Naive thymus-derived CD4-positive, alpha-beta T cell (primary cell): ENCODE measurements at regions not wholly inside any gene's neighbourhood (a gene's known extent, or its start where the extent isn't known, plus 50 kb on each side); places are given as distances from the start of the nearest gene placed in this dataset.

ENCODE experiments used
- ATAC-seq: fragments of 150-1000 bp; cut with Tn5 transposase; 2 replicates; pipeline ENCODE4 v1.10.0; 2021; ENCODE audit warnings: mild to moderate bottlenecking, moderate library complexity
- CTCF ChIA-PET: fragments of 350-600 bp; sonication (Branson Sonifier 250); formaldehyde crosslinking; loops from one replicate; lab custom pipeline; 2021; ENCODE audit warnings: antibody characterized with exemption; lab: Charles Lee
- POLR2A ChIA-PET: fragments of 350-600 bp; sonication (Branson Sonifier 250); formaldehyde crosslinking; loops from one replicate; lab custom pipeline; 2021; ENCODE audit warnings: antibody characterized with exemption, inconsistent platforms; lab: Charles Lee
- DNase-seq, 9 donors: peaks; one replicate each; pipeline versions ENCODE4 v3.0.0 to v3.0.0-alpha.2; 2020 to 2022; ENCODE audit warnings: mixed read lengths in 1 of 9
- H3K27ac ChIP-seq: one replicate; pipeline ENCODE4 v1.7.0; 2013; ENCODE audit warnings: mild to moderate bottlenecking, low read depth, low read length, moderate library complexity
- H3K27me3 ChIP-seq, 2 donors: one replicate each; pipeline ENCODE4 v1.7.0; 2013; ENCODE audit warnings: low read length in 2 of 2, mild to moderate bottlenecking in 2 of 2, moderate library complexity in 2 of 2; ENCODE audit not compliant: control insufficient read depth in 2 of 2, insufficient read depth in 2 of 2
- H3K36me3 ChIP-seq, 3 experiments: 1 replicate in 2 of 3; 2 replicates in 1 of 3; pipeline ENCODE4 v1.7.0; 2013; ENCODE audit warnings: low read length in 3 of 3, mild to moderate bottlenecking in 3 of 3, moderate library complexity in 1 of 3; ENCODE audit not compliant: insufficient read depth in 3 of 3, control insufficient read depth in 2 of 3
- H3K4me1 ChIP-seq, 2 donors: one replicate each; pipeline ENCODE4 v1.7.0; 2013; ENCODE audit warnings: low read length in 2 of 2, mild to moderate bottlenecking in 2 of 2, moderate library complexity in 1 of 2; ENCODE audit not compliant: control insufficient read depth in 2 of 2, insufficient read depth in 2 of 2
- H3K4me3 ChIP-seq: 2 replicates; pipeline ENCODE4 v1.7.0; 2013; ENCODE audit warnings: mild to moderate bottlenecking, low read length
- H3K9me3 ChIP-seq, 3 experiments: 1 replicate in 2 of 3; 2 replicates in 1 of 3; pipeline ENCODE4 v1.7.0; 2013; ENCODE audit warnings: low read length in 3 of 3; ENCODE audit not compliant: control insufficient read depth in 2 of 3
- H3K27ac Mint-ChIP-seq, 9 donors: one replicate each; pipeline ENCODE4 v1.8.0; 2020 to 2022; ENCODE audit warnings: mixed read lengths in 9 of 9, mild to moderate bottlenecking in 8 of 9, moderate library complexity in 5 of 9, inconsistent platforms in 2 of 9
- H3K27me3 Mint-ChIP-seq, 5 donors: one replicate each; pipeline ENCODE4 v1.8.0; 2021 to 2022; ENCODE audit warnings: mixed read lengths in 5 of 5, mild to moderate bottlenecking in 1 of 5
- H3K36me3 Mint-ChIP-seq, 5 donors: one replicate each; pipeline ENCODE4 v1.8.0; 2020 to 2022; ENCODE audit warnings: mixed read lengths in 5 of 5, mild to moderate bottlenecking in 3 of 5, inconsistent platforms in 1 of 5
- H3K4me1 Mint-ChIP-seq, 7 donors: one replicate each; pipeline ENCODE4 v1.8.0; 2020 to 2022; ENCODE audit warnings: mixed read lengths in 7 of 7, mild to moderate bottlenecking in 3 of 7, inconsistent platforms in 1 of 7
- H3K4me3 Mint-ChIP-seq, 10 donors: one replicate each; pipeline ENCODE4 v1.8.0; 2020 to 2022; ENCODE audit warnings: mild to moderate bottlenecking in 10 of 10, mixed read lengths in 10 of 10, moderate library complexity in 6 of 10, inconsistent platforms in 2 of 10
- H3K9me3 Mint-ChIP-seq, 11 donors: one replicate each; pipeline ENCODE4 v1.8.0; 2020 to 2022; ENCODE audit warnings: mixed read lengths in 11 of 11, mild to moderate bottlenecking in 4 of 11, inconsistent platforms in 1 of 11, moderate library complexity in 1 of 11
- intact Hi-C, 2 donors: fragments of 100-400 bp; cut with micrococcal nuclease; formaldehyde crosslinking; loops; one replicate each; pipeline ENCODE4 v1.15.1; 2023

- Histone ChIP-seq H3K9me3 (no peaks in the 10 kb centered on the region), H3K27ac (no peak overlapping the region), H3K27me3 (no peaks in the 10 kb centered on the region), H3K4me3 (no peak overlapping the region), H3K36me3 (no peaks in the 10 kb centered on the region), H3K4me1 (no peaks in the 10 kb centered on the region)
- ChIA-PET CTCF (no interaction called here), POLR2A (no interaction called here)
- peaks cover 0 to 12% (median 8%) of the 10 kb centered on the region in 5 donors for H3K36me3 Mint-ChIP-seq
- peaks cover 0 to 8% (median 0%) of the 10 kb centered on the region in 11 donors for H3K9me3 Mint-ChIP-seq
- no peak overlapping the region for H3K4me3 Mint-ChIP-seq
- no peak overlapping the region for H3K27ac Mint-ChIP-seq
- intact Hi-C loops: no loop called here
- peaks cover 0 to 6% (median 0%) of the 10 kb centered on the region in 7 donors for H3K4me1 Mint-ChIP-seq
- DNase-seq: peak in 1 of 9 donors; percentile 8
- H3K27me3 Mint-ChIP-seq: no peaks in the 10 kb centered on the region
- ATAC-seq: no peak
Measured at GRCh38 chr22:49565516-49565855, 262.2 kb downstream of the BRD1 start.

GRCh38 chr22:49564666-49565515 lies 262.8 kb downstream of the BRD1 start:
- H3K4me3 Mint-ChIP-seq: no peak overlapping the region
- peaks cover 0 to 6% (median 0%) of the 10 kb centered on the region in 7 donors for H3K4me1 Mint-ChIP-seq
- no peaks in the 10 kb centered on the region for H3K9me3 ChIP-seq
- ChIA-PET CTCF (no interaction called here), POLR2A (no interaction called here)
- H3K27ac ChIP-seq: no peak overlapping the region
- no peak overlapping the region for H3K27ac Mint-ChIP-seq
- peaks cover 0 to 14% (median 3%) of the 10 kb centered on the region in 11 donors for H3K9me3 Mint-ChIP-seq
- H3K36me3 ChIP-seq: no peaks in the 10 kb centered on the region
- ATAC-seq: no peak
- DNase-seq: peak in 1 of 9 donors; percentile 0
- no peaks in the 10 kb centered on the region for H3K4me1 ChIP-seq
- peaks cover 0 to 18% (median 14%) of the 10 kb centered on the region in 5 donors for H3K36me3 Mint-ChIP-seq
- no peak overlapping the region for H3K4me3 ChIP-seq
- no peaks in the 10 kb centered on the region for H3K27me3 Mint-ChIP-seq
- intact Hi-C loops: no loop called here
- H3K27me3 ChIP-seq: no peaks in the 10 kb centered on the region

- H3K4me3 ChIP-seq: no peak overlapping the region
- H3K36me3 Mint-ChIP-seq: peaks cover 0 to 20% (median 16%) of the 10 kb centered on the region in 5 donors
- no peaks in the 10 kb centered on the region for H3K36me3 ChIP-seq
- POLR2A ChIA-PET: no interaction called here
- CTCF ChIA-PET: no interaction called here
- H3K9me3 ChIP-seq: no peaks in the 10 kb centered on the region
- no peak overlapping the region for H3K27ac Mint-ChIP-seq
- no peak overlapping the region for H3K27ac ChIP-seq
- no peaks in the 10 kb centered on the region for H3K27me3 ChIP-seq
- intact Hi-C loops: no loop called here
- DNase-seq: peak in 1 of 9 donors; percentile 16
- H3K4me3 Mint-ChIP-seq: no peak overlapping the region
- H3K27me3 Mint-ChIP-seq: no peaks in the 10 kb centered on the region
- no peaks in the 10 kb centered on the region for H3K4me1 ChIP-seq
- H3K9me3 Mint-ChIP-seq: peaks cover 0 to 22% (median 6%) of the 10 kb centered on the region in 11 donors
- no peak for ATAC-seq
- H3K4me1 Mint-ChIP-seq: peaks cover 0 to 6% (median 0%) of the 10 kb centered on the region in 7 donors
Measured at GRCh38 chr22:49564054-49564453, 263.6 kb downstream of the BRD1 start.

- no peaks in the 10 kb centered on the region for H3K36me3 ChIP-seq
- Mint-ChIP-seq H3K9me3 (peaks cover 0 to 33% (median 9%) of the 10 kb centered on the region in 11 donors), H3K4me1 (peaks cover 0 to 6% (median 0%) of the 10 kb centered on the region in 7 donors), H3K27me3 (no peaks in the 10 kb centered on the region), H3K4me3 (no peak overlapping the region), H3K27ac (no peak overlapping the region), H3K36me3 (peaks cover 0 to 29% (median 25%) of the 10 kb centered on the region in 5 donors)
- intact Hi-C loops: no loop called here
- CTCF ChIA-PET: no interaction called here
- H3K27ac ChIP-seq: no peak overlapping the region
- DNase-seq (no peak), ATAC-seq (no peak)
- no peak overlapping the region for H3K4me3 ChIP-seq
- no peaks in the 10 kb centered on the region for H3K4me1 ChIP-seq
- H3K9me3 ChIP-seq: no peaks in the 10 kb centered on the region
- POLR2A ChIA-PET: no interaction called here
- H3K27me3 ChIP-seq: no peaks in the 10 kb centered on the region
Measured at GRCh38 chr22:49562685-49563249, 264.9 kb downstream of the BRD1 start.

- H3K4me3 ChIP-seq: no peak overlapping the region
- H3K27me3 ChIP-seq: no peaks in the 10 kb centered on the region
- Mint-ChIP-seq H3K4me3 (no peak overlapping the region), H3K36me3 (peaks cover 0 to 34% (median 30%) of the 10 kb centered on the region in 5 donors), H3K4me1 (peaks cover 0 to 6% (median 0%) of the 10 kb centered on the region in 7 donors), H3K27ac (no peak overlapping the region), H3K27me3 (no peaks in the 10 kb centered on the region), H3K9me3 (peaks cover 0 to 39% (median 9%) of the 10 kb centered on the region in 11 donors)
- no peak overlapping the region for H3K27ac ChIP-seq
- DNase-seq (no peak), ATAC-seq (no peak)
- H3K4me1 ChIP-seq: no peaks in the 10 kb centered on the region
- ChIA-PET POLR2A (no interaction called here), CTCF (no interaction called here)
- no peaks in the 10 kb centered on the region for H3K36me3 ChIP-seq
- intact Hi-C loops: no loop called here
- H3K9me3 ChIP-seq: no peaks in the 10 kb centered on the region
Measured at GRCh38 chr22:49561976-49562375, 265.7 kb downstream of the BRD1 start.

- ChIA-PET POLR2A (no interaction called here), CTCF (no interaction called here)
- peaks cover 0 to 6% (median 0%) of the 10 kb centered on the region in 7 donors for H3K4me1 Mint-ChIP-seq
- DNase-seq: no peak
- Histone ChIP-seq H3K9me3 (peaks cover 0 to 3% (median 0%) of the 10 kb centered on the region in 3 experiments), H3K27ac (no peak overlapping the region), H3K27me3 (no peaks in the 10 kb centered on the region), H3K4me1 (no peaks in the 10 kb centered on the region), H3K36me3 (no peaks in the 10 kb centered on the region), H3K4me3 (no peak overlapping the region)
- intact Hi-C loops: no loop called here
- no peak overlapping the region for H3K27ac Mint-ChIP-seq
- peaks cover 0 to 44% (median 9%) of the 10 kb centered on the region in 11 donors for H3K9me3 Mint-ChIP-seq
- no peaks in the 10 kb centered on the region for H3K27me3 Mint-ChIP-seq
- H3K4me3 Mint-ChIP-seq: no peak overlapping the region
- peaks cover 0 to 40% (median 35%) of the 10 kb centered on the region in 5 donors for H3K36me3 Mint-ChIP-seq
- ATAC-seq: no peak
Measured at GRCh38 chr22:49561338-49561737, 266.3 kb downstream of the BRD1 start.
